ENCODE measurements at regions not wholly inside any gene's neighbourhood (a gene's known extent, or its start where the extent isn't known, plus 50 kb on each side); places are given as distances from the start of the nearest gene placed in this dataset.

GRCh38 chr2:41483982-41484857, 563.6 kb upstream of the PKDCC start:
- DNase-seq (ENCODE audit: low read depth) = no peak
- TF ChIP-seq, protein P1, sequence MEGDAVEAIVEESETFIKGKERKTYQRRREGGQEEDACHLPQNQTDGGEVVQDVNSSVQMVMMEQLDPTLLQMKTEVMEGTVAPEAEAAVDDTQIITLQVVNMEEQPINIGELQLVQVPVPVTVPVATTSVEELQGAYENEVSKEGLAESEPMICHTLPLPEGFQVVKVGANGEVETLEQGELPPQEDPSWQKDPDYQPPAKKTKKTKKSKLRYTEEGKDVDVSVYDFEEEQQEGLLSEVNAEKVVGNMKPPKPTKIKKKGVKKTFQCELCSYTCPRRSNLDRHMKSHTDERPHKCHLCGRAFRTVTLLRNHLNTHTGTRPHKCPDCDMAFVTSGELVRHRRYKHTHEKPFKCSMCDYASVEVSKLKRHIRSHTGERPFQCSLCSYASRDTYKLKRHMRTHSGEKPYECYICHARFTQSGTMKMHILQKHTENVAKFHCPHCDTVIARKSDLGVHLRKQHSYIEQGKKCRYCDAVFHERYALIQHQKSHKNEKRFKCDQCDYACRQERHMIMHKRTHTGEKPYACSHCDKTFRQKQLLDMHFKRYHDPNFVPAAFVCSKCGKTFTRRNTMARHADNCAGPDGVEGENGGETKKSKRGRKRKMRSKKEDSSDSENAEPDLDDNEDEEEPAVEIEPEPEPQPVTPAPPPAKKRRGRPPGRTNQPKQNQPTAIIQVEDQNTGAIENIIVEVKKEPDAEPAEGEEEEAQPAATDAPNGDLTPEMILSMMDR (IDR thresholded peaks at IDR 0.05; ENCODE audit: insufficient read depth, low read depth, low read length) = no peak
- H3K4me3 ChIP-seq (ENCODE audit: low read depth, low read length) = no peak overlapping the region

DNA sequence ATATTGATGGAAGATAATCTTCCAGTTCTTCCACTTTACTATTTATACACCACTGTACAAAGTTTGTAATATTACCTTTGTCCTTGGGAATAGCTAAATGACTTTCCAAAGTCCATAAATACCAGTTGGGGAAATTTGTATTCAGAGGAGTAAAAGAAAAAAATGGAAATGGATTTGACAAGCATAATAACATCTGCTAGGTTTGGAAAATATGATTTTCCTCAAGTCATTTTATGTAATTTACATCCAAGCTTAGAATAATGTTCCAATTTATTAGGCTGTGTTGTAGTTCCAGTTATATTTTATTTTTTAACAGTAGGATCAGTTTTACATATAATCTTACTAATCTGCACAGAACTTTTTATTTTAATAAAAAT, 563.0 kb upstream of the PKDCC start:
- H3K4me3 ChIP-seq (ENCODE audit: low read depth, low read length) = no peak overlapping the region
- no peak for DNase-seq (ENCODE audit: low read depth)
- TF ChIP-seq, protein P1 (IDR thresholded peaks at IDR 0.05; ENCODE audit: insufficient read depth, low read depth, low read length) = no peak

DNA sequence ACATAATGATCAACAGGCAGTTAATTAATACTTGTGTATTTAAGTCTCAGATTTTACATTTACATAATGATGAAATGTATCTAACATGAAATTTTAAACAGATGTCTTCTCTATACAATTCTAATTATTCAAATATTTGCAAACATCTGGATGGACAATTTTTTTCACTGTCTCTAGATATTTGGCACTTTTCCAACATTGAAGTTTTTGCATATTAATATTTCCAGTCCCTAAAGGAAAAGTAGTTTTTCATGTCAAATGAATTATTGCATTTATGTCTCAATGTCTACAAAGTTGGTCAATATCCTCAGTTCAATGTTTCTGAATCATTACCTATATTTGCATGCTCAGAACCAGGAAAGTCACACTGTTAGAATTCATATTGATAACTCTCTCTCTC, 560.9 kb upstream of the PKDCC start:
- TF ChIP-seq, protein P1 (IDR thresholded peaks at IDR 0.05; ENCODE audit: insufficient read depth, low read depth, low read length) = no peak
- DNase-seq (ENCODE audit: low read depth) = no peak
- no peak overlapping the region for H3K4me3 ChIP-seq (ENCODE audit: low read depth, low read length)

DNA sequence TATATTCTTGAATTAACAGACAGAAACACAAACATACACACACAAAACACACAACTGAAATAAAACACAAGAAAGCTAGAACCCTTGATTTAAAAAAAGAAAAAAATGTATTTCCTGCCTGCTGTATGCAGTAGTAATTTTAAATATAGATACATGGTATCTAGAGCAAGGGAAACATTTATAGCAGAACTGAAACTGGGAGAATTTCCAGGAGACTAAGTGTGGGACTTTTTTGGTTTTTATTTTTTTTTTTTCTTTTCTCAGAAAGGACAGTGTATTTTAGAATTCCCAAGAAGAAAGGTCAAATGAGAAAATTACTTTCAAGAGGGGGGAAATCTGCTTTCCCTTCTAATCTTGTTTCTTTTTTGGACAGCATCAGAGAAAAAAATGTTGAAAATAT, 558.9 kb upstream of the PKDCC start:
- TF ChIP-seq, protein P1 (IDR thresholded peaks at IDR 0.05; ENCODE audit: insufficient read depth, low read depth, low read length) = no peak
- DNase-seq (ENCODE audit: low read depth) = no peak
- no peak overlapping the region for H3K4me3 ChIP-seq (ENCODE audit: low read depth, low read length)

- TF ChIP-seq, protein P1 (IDR thresholded peaks at IDR 0.05; ENCODE audit: insufficient read depth, low read depth, low read length) = no peak
- DNase-seq (ENCODE audit: low read depth) = no peak
- H3K4me3 ChIP-seq (ENCODE audit: low read depth, low read length) = no peak overlapping the region
These were observed 558.2 kb upstream of the PKDCC start for GRCh38 chr2:41489638-41490037.

GRCh38 chr2:41495050-41495449, 552.8 kb upstream of the PKDCC start:
- no peak overlapping the region for H3K4me3 ChIP-seq (ENCODE audit: low read depth, low read length)
- TF ChIP-seq, protein P1 (IDR thresholded peaks at IDR 0.05; ENCODE audit: insufficient read depth, low read depth, low read length) = no peak
- DNase-seq (ENCODE audit: low read depth) = no peak

DNA sequence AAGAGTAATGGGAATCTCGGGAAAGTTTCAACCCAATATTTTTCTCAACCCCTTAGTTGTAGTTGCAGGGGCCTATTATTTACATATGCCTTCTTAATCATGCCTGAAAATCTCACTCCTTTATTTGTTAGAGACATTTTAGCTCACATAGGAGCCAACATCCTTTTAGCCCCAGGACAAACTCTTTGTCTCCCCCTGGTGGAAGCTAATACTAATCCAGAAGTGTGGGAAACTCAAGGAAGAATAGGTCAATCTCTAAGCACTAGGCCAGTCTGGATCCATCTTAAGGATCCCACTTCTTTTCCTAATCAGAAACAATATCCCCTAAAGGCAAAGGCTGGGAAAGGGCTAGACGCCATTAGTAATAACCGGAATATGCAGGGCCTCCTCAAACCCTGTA, 550.9 kb upstream of the PKDCC start:
- H3K4me3 ChIP-seq (ENCODE audit: low read depth, low read length) = no peak overlapping the region
- DNase-seq (ENCODE audit: low read depth) = no peak
- TF ChIP-seq, protein P1 (IDR thresholded peaks at IDR 0.05; ENCODE audit: insufficient read depth, low read depth, low read length) = no peak

Data from fibroblast of villous mesenchyme (primary cell).